ENCODE measurements at regions not wholly inside any gene's neighbourhood (a gene's known extent, or its start where the extent isn't known, plus 50 kb on each side); places are given as distances from the start of the nearest gene placed in this dataset.

- POLR2A ChIA-PET, result no interaction called here
- Histone ChIP-seq H3K79me2 (ENCODE audit: insufficient read depth) (no peaks in the 10 kb centered on the region), H3F3A (replicated peaks; ENCODE audit: insufficient read depth) (no peaks in the 10 kb centered on the region), H3K4me3 (ENCODE audit: low read depth in 2 of 2, low read length in 1 of 2) (no peak overlapping the region), H4K20me1 (ENCODE audit: insufficient read depth) (no peaks in the 10 kb centered on the region), H3K27me3 (ENCODE audit: insufficient read depth) (no peaks in the 10 kb centered on the region), H3K4me2 (no peak overlapping the region), H3K27ac (ENCODE audit: low read depth in 2 of 2, low read length in 1 of 2) (no peak overlapping the region), H3K36me3 (replicated peaks in 1 of 2; ENCODE audit: control insufficient read depth in 1 of 2, insufficient read depth in 2 of 2, low read length in 1 of 2) (no peaks in the 10 kb centered on the region), H3K4me1 (ENCODE audit: control insufficient read depth in 1 of 2, insufficient read depth in 2 of 2, low read depth in 1 of 2, low read length in 1 of 2) (no peaks in the 10 kb centered on the region), H3K9ac (no peak overlapping the region), H3K9me3 (no peaks in the 10 kb centered on the region), H2AFZ (ENCODE audit: low read depth) (no peak overlapping the region), H3K9me2 (no peaks in the 10 kb centered on the region)
- no peak for DNase-seq
- WGBS (ENCODE audit: low lambda C conversion rate), result 4% methylated on average over 1 of the region's 1 CpG
- TF ChIP-seq CTCF (IDR thresholded peaks at IDR 0.05) (no peak), SIN3A (IDR thresholded peaks at IDR 0.05; ENCODE audit: borderline replicate concordance, low read depth, low read length) (no peak), NRF1 (IDR thresholded peaks at IDR 0.05; ENCODE audit: low read depth, low read length) (no peak), TAF1 (IDR thresholded peaks at IDR 0.05; ENCODE audit: borderline replicate concordance, low read depth, low read length) (no peak), RFX5 (IDR thresholded peaks at IDR 0.05; ENCODE audit: low read length) (no peak), ELF1 (IDR thresholded peaks at IDR 0.05) (no peak), RAD21 (IDR thresholded peaks at IDR 0.05; ENCODE audit: low read length) (no peak), TEAD4 (IDR thresholded peaks at IDR 0.05; ENCODE audit: borderline replicate concordance, insufficient read depth) (no peak), USF1 (IDR thresholded peaks at IDR 0.05; ENCODE audit: borderline replicate concordance, low read depth) (no peak), MEF2A (IDR thresholded peaks at IDR 0.05; ENCODE audit: borderline replicate concordance, low read depth) (no peak), YY1 (IDR thresholded peaks at IDR 0.05; ENCODE audit: low read depth) (no peak), NFIC (IDR thresholded peaks at IDR 0.05; ENCODE audit: borderline replicate concordance) (no peak), PBX3 (IDR thresholded peaks at IDR 0.05) (no peak)
- CTCF ChIA-PET, result no interaction called here
Observed at GRCh38 chr14:97970222-97970621, 1173.0 kb downstream of the VRK1 start.

GRCh38 chr14:97975216-97975615 is 1178.0 kb downstream of the VRK1 start:
- no peak overlapping the region for H3K9ac ChIP-seq
- peaks cover 0 to 9% of the 10 kb centered on the region in 2 experiments; a peak in 2 of 4 replicates for H3K4me1 ChIP-seq (ENCODE audit: control insufficient read depth in 1 of 2, insufficient read depth in 2 of 2, low read depth in 1 of 2, low read length in 1 of 2)
- no peak overlapping the region for H3K27ac ChIP-seq (ENCODE audit: low read depth in 2 of 2, low read length in 1 of 2)
- no peaks in the 10 kb centered on the region for H3F3A ChIP-seq (replicated peaks; ENCODE audit: insufficient read depth)
- no peaks in the 10 kb centered on the region for H3K79me2 ChIP-seq (ENCODE audit: insufficient read depth)
- no peak for DNase-seq
- H3K4me3 ChIP-seq (ENCODE audit: low read depth in 2 of 2, low read length in 1 of 2), result no peak overlapping the region
- WGBS (ENCODE audit: low lambda C conversion rate), result 14% methylated on average over 3 of the region's 3 CpGs
- H3K27me3 ChIP-seq (ENCODE audit: insufficient read depth), result no peaks in the 10 kb centered on the region
- no peak overlapping the region for H2AFZ ChIP-seq (ENCODE audit: low read depth)
- no peaks in the 10 kb centered on the region for H3K36me3 ChIP-seq (replicated peaks in 1 of 2; ENCODE audit: control insufficient read depth in 1 of 2, insufficient read depth in 2 of 2, low read length in 1 of 2)
- H3K4me2 ChIP-seq, result no peak overlapping the region
- no peaks in the 10 kb centered on the region for H4K20me1 ChIP-seq (ENCODE audit: insufficient read depth)
- ChIA-PET CTCF (no interaction called here), POLR2A (no interaction called here)
- no peaks in the 10 kb centered on the region for H3K9me2 ChIP-seq
- no peaks in the 10 kb centered on the region for H3K9me3 ChIP-seq
- no peak for TF ChIP-seq MXI1 (IDR thresholded peaks at IDR 0.05; ENCODE audit: low read depth, low read length)
- no peak for TF ChIP-seq EZH2phosphoT487 (IDR thresholded peaks at IDR 0.05; ENCODE audit: borderline replicate concordance, low read depth)
- no peak for TF ChIP-seq CTCF (IDR thresholded peaks at IDR 0.05)
- TF ChIP-seq IRF3 (IDR thresholded peaks at IDR 0.05; ENCODE audit: low read depth, low read length), result no peak
- no peak for TF ChIP-seq MEF2A (IDR thresholded peaks at IDR 0.05; ENCODE audit: borderline replicate concordance, low read depth)
- TF ChIP-seq ELF1 (IDR thresholded peaks at IDR 0.05), result no peak
- no peak for TF ChIP-seq NFIC (IDR thresholded peaks at IDR 0.05; ENCODE audit: borderline replicate concordance)
- no peak for TF ChIP-seq RXRA (IDR thresholded peaks at IDR 0.05; ENCODE audit: borderline replicate concordance, low read depth)
- TF ChIP-seq RAD21 (IDR thresholded peaks at IDR 0.05; ENCODE audit: low read length), result no peak
- TF ChIP-seq ZBTB33 (IDR thresholded peaks at IDR 0.05; ENCODE audit: borderline replicate concordance, low read depth), result no peak

Data from SK-N-SH (cell line).